ENCODE measurements at regions not wholly inside any gene's neighbourhood (a gene's known extent, or its start where the extent isn't known, plus 50 kb on each side); places are given as distances from the start of the nearest gene placed in this dataset.
A peak's percentile ranks its signal among the peaks of the same experiment; 100 is the strongest.

DNA sequence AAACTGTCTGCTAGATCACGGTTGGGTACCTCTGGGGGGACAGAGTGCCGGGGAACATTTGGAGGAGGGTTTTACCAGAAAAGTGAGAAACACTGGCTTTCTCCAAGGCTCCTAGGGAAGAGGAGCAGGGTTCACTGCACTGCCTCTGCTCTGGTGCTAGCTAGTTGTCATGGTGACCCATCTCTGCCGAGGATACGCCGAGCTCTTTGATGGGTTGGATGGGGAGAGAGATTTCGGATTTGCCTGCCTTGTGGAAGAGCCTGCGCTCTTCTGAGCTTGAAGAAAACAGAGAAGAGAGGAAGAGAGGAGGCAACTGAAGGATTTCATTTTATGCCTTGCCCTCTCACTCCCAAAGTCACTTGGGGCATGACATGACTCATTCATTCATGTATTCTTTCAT, 92.1 kb downstream of the NAV1 start:
- Histone ChIP-seq H3K9me3 (no peaks in the 10 kb centered on the region), H3K27me3 (no peaks in the 10 kb centered on the region), H3K36me3 (0 out of 2 replicates have a peak, but pooled peaks cover 5% of the 10 kb centered on the region), H3K4me1 (peaks cover 4% of the 10 kb centered on the region), H3K4me3 (ENCODE audit: low read depth, low read length) (no peak overlapping the region)
- TF ChIP-seq, protein P1, sequence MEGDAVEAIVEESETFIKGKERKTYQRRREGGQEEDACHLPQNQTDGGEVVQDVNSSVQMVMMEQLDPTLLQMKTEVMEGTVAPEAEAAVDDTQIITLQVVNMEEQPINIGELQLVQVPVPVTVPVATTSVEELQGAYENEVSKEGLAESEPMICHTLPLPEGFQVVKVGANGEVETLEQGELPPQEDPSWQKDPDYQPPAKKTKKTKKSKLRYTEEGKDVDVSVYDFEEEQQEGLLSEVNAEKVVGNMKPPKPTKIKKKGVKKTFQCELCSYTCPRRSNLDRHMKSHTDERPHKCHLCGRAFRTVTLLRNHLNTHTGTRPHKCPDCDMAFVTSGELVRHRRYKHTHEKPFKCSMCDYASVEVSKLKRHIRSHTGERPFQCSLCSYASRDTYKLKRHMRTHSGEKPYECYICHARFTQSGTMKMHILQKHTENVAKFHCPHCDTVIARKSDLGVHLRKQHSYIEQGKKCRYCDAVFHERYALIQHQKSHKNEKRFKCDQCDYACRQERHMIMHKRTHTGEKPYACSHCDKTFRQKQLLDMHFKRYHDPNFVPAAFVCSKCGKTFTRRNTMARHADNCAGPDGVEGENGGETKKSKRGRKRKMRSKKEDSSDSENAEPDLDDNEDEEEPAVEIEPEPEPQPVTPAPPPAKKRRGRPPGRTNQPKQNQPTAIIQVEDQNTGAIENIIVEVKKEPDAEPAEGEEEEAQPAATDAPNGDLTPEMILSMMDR (IDR thresholded peaks at IDR 0.05; ENCODE audit: low read depth, low read length): no peak
- no peak for DNase-seq

DNA sequence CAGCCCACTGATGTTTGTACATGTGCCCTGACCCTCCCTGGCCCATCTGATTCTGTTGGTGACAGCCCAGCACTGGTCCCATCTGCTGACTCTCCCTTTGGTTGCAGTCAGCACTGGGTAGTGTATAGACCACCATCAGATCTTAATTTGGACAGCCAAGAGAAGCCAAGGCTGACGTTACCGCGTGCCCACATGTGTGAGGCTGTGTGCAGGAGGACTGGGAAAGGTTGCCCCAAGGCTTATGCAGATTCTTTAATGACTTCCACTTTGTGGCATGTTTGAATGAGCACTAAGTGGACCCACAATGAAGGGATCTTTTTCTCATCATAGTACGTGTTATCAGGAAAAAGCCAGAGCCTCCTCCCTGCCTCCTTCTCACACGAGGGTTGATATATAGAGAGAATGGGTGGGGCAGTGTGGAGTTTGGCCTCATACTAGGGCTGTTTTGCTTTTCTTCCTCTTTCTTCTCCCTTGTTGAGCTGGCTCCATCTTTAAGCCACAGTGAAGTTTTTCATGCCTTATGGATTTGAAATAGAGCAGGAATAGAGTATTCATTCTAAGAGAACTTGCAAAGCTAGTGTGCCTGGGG, 93.5 kb downstream of the NAV1 start:
- H3K9me3 ChIP-seq: no peaks in the 10 kb centered on the region
- 0 out of 2 replicates have a peak, but pooled peaks cover 5% of the 10 kb centered on the region for H3K36me3 ChIP-seq
- TF ChIP-seq, protein P1 (IDR thresholded peaks at IDR 0.05; ENCODE audit: low read depth, low read length): no peak
- H3K27me3 ChIP-seq: no peaks in the 10 kb centered on the region
- H3K4me1 ChIP-seq: peaks cover 4% of the 10 kb centered on the region; the same call in 1 of the 2 replicates
- H3K4me3 ChIP-seq (ENCODE audit: low read depth, low read length): no peak overlapping the region
- DNase-seq: no peak

DNA sequence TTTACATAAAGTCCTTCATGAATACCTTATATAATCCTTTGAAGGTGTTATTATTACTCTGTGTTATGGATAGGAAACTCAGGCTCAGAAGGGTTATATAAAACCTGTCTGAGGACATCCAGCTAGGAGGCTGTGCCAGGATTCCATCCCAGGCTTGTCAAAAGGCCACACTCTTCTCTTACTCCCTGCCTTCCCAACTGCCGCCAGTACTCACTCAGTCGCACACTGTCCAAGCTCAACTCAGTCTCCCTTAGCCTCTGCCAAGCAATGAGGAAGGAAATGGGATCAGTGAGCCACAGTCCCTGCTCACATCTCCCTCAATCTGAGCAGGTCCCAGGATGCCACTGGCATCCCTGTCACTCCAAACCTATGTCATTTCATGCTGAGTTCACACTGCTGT, 94.4 kb downstream of the NAV1 start:
- Histone ChIP-seq H3K4me3 (ENCODE audit: low read depth, low read length) (no peak overlapping the region), H3K36me3 (0 out of 2 replicates have a peak, but pooled peaks cover 5% of the 10 kb centered on the region)

DNA sequence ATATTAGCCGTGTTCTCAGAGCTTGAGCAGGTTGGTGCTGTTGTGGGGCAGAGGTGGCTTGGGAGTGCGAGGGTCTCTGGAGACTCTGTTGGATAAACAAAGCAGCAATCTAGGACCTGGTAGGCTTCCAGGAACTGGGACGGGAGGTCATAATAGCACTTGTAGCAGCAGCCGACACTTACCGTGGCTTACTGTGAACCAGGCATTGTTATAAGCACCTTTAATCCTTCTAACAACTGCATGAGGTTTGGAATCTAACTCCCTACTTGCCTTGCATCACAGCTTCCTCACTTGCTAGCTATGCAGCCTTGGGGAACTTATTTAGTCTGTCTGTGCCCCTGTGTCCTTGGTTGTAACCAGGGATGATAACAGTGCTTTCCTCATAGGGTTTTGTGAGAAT, 94.9 kb downstream of the NAV1 start:
- H3K9me3 ChIP-seq: no peaks in the 10 kb centered on the region
- H3K36me3 ChIP-seq: 0 out of 2 replicates have a peak, but pooled peaks cover 5% of the 10 kb centered on the region
- TF ChIP-seq, protein P1 (IDR thresholded peaks at IDR 0.05; ENCODE audit: low read depth, low read length): no peak
- H3K27me3 ChIP-seq: no peaks in the 10 kb centered on the region
- no peak for DNase-seq
- no peaks in the 10 kb centered on the region; the same call in 1 of the 2 replicates for H3K4me1 ChIP-seq
- H3K4me3 ChIP-seq (ENCODE audit: low read depth, low read length): no peak overlapping the region

More for the DNA sequence above, 94.4 kb downstream of the NAV1 start:
- H3K27me3 ChIP-seq: no peaks in the 10 kb centered on the region
- H3K9me3 ChIP-seq: no peaks in the 10 kb centered on the region
- TF ChIP-seq, protein P1 (IDR thresholded peaks at IDR 0.05; ENCODE audit: low read depth, low read length): no peak
- H3K4me1 ChIP-seq: peaks cover 4% of the 10 kb centered on the region; the same call in 1 of the 2 replicates
- DNase-seq: no peak

DNA sequence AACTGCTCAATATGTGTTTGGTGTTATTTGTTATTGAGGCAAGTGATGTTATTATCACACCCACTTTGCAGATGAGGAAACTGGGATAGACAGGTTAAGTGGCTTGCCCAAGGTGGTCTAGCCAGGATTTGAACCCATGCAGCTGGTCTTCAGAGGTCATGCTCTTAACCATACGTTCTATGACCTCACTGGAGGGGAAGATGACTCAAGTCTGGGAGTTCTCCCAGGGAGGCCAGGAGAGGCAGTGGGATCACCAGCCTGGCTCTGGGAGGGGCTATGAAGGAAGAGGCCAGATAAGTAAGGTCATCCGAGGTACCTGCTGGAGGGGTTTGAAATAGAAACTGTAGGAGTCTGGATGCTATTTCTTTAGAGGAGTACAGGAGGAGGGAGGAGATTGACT, 95.3 kb downstream of the NAV1 start:
- Histone ChIP-seq H3K36me3 (0 out of 2 replicates have a peak, but pooled peaks cover 5% of the 10 kb centered on the region), H3K27me3 (no peaks in the 10 kb centered on the region), H3K4me1 (no peaks in the 10 kb centered on the region), H3K9me3 (no peaks in the 10 kb centered on the region), H3K4me3 (ENCODE audit: low read depth, low read length) (no peak overlapping the region)
- no peak for DNase-seq
- TF ChIP-seq, protein P1 (IDR thresholded peaks at IDR 0.05; ENCODE audit: low read depth, low read length): no peak

DNA sequence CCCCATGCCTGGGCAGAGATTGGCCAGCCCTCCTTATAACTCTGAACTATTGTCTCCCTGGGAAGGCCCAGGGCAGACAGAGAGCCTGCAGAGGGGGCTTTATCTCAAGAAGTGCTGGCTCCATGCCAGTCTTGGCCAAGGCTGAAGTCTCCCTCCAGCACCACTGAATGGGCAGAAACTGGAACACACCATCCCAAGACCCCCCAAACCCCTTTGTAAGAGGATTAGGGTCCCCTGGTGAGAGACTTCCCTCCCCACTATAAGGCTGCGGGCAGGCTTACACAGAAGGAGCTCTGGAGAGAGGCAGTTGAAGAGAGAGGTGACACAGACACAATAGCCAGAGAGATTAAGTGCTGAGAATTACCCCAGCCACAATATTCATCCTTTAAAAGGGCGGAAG, 97.2 kb downstream of the NAV1 start:
- H3K4me3 ChIP-seq (ENCODE audit: low read depth, low read length): no peak overlapping the region
- no peaks in the 10 kb centered on the region for H3K4me1 ChIP-seq
- no peaks in the 10 kb centered on the region for H3K36me3 ChIP-seq

More for the DNA sequence above, 97.2 kb downstream of the NAV1 start:
- no peaks in the 10 kb centered on the region for H3K27me3 ChIP-seq
- TF ChIP-seq, protein P1 (IDR thresholded peaks at IDR 0.05; ENCODE audit: low read depth, low read length): no peak
- H3K9me3 ChIP-seq: no peaks in the 10 kb centered on the region
- peak; percentile 29 for DNase-seq
